ENCODE measurements at regions not wholly inside any gene's neighbourhood (a gene's known extent, or its start where the extent isn't known, plus 50 kb on each side); places are given as distances from the start of the nearest gene placed in this dataset.

- H3K4me3 ChIP-seq (ENCODE audit: low read length): no peak overlapping the region
- TF ChIP-seq ZNF274 (IDR thresholded peaks at IDR 0.05; ENCODE audit: low read depth, low read length): no peak
Measured at GRCh38 chr18:5608846-5609245, 65.0 kb upstream of the EPB41L3 start.

- no peak for TF ChIP-seq ZNF274 (IDR thresholded peaks at IDR 0.05; ENCODE audit: low read depth, low read length)
Measured at GRCh38 chr18:5606951-5607350, 63.2 kb upstream of the EPB41L3 start.

GRCh38 chr18:5604778-5605177 is 61.0 kb upstream of the EPB41L3 start:
- TF ChIP-seq ZNF274 (IDR thresholded peaks at IDR 0.05; ENCODE audit: low read depth, low read length): no peak

More at GRCh38 chr18:5606951-5607350, 63.2 kb upstream of the EPB41L3 start:
- no peak overlapping the region for H3K4me3 ChIP-seq (ENCODE audit: low read length)

GRCh38 chr18:5603153-5603552 is 59.4 kb upstream of the EPB41L3 start:
- no peak for TF ChIP-seq ZNF274 (IDR thresholded peaks at IDR 0.05; ENCODE audit: low read depth, low read length)
- no peak overlapping the region for H3K4me3 ChIP-seq (ENCODE audit: low read length)

More at GRCh38 chr18:5604778-5605177, 61.0 kb upstream of the EPB41L3 start:
- no peak overlapping the region for H3K4me3 ChIP-seq (ENCODE audit: low read length)

GRCh38 chr18:5601188-5601624 is 57.4 kb upstream of the EPB41L3 start:
- no peak overlapping the region for H3K4me3 ChIP-seq (ENCODE audit: low read length)
- no peak for TF ChIP-seq ZNF274 (IDR thresholded peaks at IDR 0.05; ENCODE audit: low read depth, low read length)

GRCh38 chr18:5600378-5601071 is 56.7 kb upstream of the EPB41L3 start:
- TF ChIP-seq ZNF274 (IDR thresholded peaks at IDR 0.05; ENCODE audit: low read depth, low read length): no peak
- no peak overlapping the region for H3K4me3 ChIP-seq (ENCODE audit: low read length)

- no peak overlapping the region for H3K4me3 ChIP-seq (ENCODE audit: low read length)
- TF ChIP-seq ZNF274 (IDR thresholded peaks at IDR 0.05; ENCODE audit: low read depth, low read length): no peak
Measured at GRCh38 chr18:5596585-5596984, 52.8 kb upstream of the EPB41L3 start.
